NCI-H526 (cell line): ENCODE measurements at regions not wholly inside any gene's neighbourhood (a gene's known extent, or its start where the extent isn't known, plus 50 kb on each side); places are given as distances from the start of the nearest gene placed in this dataset.
A peak's percentile ranks its signal among the peaks of the same experiment; 100 is the strongest.
"Not testable (repeated sequence)": the region's sequence is repeated elsewhere in the genome, so short reads cannot be mapped to it uniquely, and the experiment has no call there.

Experiments used
- DNase-seq, 2 experiments: peaks; one replicate each; lab custom pipeline; 2025; lab: John Stamatoyannopoulos, UW

DNA sequence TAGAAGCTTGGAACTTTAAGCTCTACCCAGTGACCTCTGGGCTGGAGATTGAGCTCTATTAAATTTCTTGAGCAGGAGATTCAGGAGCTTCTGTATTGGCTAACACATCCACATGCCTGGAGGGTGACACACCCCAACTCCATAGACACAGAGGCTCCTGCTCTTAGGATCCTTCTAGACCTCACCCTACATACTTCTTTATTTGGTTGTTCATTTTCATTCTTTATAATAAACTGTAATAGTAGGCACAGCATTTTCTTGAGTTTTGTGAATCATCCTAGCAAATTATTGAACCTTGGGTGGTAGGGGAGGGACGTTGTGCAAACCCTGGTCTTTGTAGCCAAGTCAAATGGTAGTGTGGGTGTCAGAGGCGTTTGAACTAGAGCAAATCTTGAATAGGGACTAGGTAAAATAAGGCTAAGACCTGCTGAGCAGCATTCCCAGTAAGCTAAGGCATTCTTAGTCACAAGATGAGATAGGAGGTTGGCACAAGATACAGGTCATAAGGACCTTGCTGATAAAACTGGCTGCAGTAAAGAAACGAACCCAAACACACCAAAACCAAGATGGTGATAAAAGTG lies 323.8 kb upstream of the GALNT5 start:
- DNase-seq: no peak

DNA sequence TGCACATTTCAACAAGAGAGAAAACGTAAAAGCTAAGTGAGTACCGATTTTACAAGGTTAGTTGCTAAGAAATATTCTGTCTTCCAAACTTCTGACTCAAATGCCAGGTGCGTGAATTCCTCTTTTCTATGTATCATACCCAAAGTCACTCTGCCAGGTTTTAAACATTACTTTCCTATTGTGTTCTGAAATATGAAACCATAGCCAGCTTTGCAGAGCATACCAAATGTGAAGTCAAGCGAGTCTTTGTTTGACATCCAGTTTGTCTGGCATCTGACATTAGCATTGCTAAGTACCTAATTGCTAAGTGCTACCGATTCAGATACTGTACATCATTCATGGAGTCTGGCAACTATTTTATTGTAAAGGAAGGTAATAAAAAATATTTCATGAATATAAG lies 321.9 kb upstream of the GALNT5 start:
- peak; percentile 81 to 88 for DNase-seq

DNA sequence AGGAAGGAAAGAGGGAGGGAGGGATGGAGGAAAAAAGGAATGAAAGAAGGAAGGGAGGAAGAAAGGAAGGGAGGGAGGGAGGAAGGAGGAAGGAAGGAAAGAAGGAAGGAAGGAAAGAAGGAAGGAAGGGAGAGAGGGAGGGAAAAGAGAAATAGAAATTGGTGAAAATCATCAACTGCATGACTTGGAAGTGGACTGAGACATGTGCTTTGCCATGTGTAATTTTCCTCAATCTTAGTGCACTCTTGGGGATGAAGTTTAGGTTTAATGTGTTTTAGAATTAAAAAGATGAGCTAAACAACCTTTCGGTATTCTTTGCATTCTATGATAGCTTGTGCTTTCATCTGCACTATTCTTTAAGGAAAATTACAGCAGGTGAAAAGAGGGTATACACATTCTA lies 320.1 kb upstream of the GALNT5 start:
- no peak for DNase-seq

DNA sequence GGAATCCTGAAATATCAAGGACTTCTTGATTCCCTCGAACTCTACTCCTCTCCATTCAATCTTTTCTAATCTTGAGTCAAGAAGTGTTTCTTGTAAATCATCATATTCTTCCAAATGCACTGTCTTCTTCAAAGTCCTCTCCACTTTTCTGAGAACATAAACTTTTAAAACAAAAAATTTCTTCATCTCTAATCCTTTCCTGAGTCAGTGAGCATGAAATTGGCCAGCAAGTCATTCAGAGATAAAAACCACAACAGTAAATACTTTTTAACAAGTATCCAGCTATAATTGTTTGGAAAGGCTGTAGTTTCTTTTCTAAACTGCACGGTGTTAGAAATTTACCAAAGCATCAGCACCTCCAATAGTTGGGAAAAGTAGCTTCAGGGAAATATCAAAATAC lies 312.6 kb upstream of the GALNT5 start:
- DNase-seq: no peak

DNA sequence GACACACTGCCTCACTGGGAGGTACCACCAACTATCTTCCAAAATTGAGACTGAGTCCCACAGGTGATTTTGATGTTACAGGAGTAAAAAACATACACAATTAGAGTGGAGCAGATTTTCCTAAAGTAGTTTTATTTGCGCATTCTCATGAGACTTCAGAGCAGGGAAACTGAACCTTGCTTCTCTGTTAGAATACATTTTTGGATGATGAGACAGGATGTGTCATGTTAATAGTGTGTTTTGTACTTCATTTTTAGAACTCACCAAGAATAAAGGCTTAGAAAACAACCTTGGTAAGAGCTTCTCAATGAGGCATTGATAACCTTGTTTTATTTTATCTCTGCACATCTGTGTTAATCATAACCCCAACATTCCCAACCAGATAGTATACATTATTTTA lies 310.2 kb upstream of the GALNT5 start:
- DNase-seq: no peak

DNA sequence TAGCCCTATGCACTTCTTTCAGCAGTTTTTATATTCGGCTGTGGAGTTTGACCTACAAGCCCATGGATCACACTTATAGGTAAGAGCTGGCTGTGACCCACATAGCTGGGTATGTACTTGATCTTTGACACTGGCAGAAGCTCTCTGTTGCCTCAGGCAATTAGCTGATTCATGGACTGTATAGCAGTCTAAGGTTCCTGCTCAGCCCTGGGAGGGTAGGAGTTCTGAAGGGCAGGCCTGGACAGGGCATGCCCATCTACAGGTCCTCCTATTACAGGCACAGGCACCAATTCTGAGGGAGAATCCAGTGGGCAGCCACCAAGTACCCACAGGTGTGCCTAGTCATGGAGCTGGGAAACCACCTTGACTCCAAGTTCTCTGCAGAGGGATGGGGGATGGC lies 301.8 kb upstream of the GALNT5 start:
- no peak for DNase-seq

DNA sequence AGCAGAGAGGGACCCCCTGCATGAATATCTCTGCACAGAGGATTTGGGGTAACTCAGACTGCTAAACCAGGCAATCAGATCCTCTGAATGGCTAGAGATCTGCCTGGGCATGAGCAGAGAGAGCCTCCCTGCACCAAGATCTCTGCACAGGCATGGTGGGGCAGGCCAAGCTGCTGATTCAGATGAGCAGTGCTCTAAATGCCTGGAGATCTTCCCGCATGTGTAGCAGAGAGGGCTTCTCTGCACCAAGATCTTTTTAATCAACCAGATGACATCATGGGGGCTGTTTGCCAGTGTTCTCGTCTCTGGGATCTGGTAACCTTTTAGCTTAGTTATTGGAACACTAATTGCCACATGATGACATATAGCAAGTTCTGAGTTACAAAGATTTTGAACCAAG lies 301.3 kb upstream of the GALNT5 start:
- DNase-seq: no peak

DNA sequence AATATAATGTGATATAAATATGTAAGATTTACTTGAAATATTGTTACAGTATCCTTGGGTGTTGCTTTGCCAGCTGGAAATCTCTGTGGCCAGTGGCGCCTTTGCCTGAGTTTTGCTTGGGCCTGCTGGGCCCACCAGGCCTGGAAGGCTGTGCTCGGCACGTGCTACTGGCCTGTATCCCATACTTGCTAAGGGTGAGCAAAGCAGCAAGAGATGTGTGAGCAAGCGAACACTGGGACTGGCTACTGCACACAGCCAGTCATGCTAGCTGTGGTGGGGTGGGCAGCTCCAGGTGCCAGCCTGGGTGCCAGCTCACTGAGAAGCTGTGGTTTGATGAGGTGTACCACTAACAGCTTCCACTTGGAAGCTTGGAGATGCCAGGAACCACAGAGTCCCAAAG lies 299.1 kb upstream of the GALNT5 start:
- DNase-seq: no peak

DNA sequence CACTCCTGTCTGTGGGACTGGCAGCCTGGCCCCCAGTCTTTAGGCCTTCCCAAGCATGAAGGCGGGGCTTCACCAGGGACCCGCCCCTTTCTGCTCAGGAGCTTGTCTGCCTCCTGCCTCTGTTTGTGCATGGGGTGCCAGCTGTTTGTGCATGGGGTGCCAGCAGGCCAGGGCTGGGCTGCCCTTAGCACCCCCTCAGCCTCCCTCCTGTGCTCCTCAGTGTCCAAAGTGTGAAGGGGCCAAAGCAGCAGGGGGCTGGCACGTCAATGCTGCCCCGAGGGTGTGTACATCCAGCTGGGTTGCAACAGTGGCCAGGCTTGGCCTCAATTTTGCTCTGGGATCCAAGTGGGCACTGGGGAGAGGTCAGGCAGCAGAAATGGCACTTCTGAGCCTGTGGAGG lies 298.0 kb upstream of the GALNT5 start:
- no peak for DNase-seq

DNA sequence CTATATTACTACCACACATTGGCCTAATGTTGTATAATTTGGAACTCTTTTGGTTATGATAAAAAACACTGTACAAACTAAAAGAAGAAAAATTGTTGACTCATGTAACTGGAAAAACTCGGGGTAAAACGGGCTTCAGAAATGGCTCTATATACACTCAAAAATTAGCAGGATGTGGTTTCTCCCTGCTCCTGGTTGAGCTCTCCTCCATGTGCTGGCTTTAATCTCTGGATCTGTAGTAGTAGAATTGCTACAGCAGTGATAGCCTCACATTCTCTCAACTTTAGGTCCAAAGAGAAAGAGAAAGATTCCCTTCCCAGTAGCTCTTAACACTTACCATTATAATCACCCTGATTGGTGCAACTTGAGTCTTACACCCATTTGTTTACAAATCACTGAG lies 274.9 kb upstream of the GALNT5 start:
- no peak for DNase-seq

DNA sequence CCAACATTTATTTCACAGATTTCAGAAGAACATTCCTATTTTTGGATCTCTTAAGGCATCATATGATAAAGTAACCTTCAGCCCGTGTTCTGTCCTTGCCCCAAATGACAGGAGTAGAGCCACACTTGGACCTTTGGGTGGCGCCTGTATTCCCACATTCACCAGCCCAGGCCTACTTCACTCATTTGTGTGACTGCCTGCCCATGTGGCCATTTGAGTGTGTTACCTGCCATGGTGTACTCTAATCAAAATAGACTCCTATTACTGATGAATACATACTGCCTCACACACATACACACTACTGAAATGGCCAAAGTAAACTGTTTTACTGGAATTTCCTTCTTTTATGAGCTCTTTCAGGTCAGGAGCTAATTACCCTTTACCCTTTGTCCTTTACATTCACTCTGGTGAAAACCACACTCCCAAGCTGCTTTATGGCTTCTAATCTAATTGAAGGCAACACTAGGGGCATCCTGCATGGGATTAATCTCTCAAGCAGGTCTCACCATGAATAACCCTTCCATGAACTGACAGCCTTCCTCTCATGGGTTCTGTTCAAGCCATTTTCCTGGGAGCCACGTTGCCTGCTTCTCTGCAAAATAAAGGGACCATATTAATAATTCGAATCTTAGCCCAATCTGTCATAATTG lies 271.0 kb upstream of the GALNT5 start:
- DNase-seq: no peak

DNA sequence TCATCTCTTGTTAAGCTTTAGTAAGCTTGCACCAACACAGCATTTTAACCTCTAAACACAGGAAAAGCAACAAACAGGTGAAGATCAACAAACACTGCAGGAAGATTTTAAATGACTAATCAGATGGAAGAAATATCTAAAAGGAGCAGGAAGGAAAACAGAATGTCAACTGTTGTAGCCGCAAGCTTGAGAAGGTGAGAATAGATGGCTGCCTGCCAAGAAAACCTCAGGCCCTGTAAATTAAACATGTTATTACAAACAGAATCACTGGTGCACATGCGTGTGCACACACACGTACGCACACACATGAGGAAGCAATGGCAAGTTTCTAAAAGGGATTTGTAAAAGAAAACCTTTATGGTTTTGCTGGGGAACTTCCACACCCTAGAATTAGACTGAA lies 257.8 kb upstream of the GALNT5 start:
- DNase-seq: no peak

DNA sequence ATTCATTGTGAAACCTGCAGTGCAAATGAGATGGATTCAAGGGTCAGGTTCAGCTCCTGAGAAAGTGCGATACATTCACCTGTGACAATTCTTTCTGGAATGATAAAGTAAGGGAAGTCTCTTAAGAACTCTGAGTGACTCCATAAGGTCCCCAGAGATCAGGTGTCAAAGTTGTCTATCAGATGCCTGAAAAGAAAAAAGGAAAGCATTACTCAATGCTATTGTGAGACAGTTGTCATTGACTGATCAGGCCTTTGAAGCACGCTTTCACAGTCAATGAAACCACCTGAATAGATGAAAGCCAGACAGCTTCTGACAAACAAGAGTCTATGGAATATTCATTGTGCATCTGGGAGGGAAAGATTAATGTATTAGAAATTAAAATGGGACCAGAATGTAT lies 252.7 kb upstream of the GALNT5 start:
- no peak for DNase-seq

DNA sequence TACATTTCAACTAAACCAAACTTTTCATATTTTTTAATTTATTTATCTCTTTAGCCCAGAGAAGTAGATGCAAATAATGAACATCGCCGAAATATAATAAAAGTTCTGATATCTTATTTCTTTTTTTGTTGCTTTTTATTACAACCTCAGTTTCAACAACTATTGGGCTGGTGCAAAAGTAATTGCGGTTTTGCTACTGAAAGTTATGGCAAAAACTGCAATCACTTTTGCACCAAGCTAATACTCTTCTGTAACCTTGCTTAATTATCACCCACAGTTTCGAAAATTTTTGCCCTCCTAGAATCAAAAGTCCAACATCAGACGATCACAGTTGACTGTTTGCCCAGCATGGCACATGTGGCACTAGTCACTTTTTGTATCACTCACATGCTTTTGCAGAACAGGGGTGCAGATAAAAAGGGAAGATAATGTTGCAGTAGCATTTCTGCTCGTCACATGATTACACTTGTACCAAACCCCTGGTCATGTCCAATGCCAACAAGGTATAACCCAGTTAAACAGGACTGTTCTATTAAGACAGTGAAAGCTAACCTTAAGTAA lies 242.4 kb upstream of the GALNT5 start:
- DNase-seq: no peak

DNA sequence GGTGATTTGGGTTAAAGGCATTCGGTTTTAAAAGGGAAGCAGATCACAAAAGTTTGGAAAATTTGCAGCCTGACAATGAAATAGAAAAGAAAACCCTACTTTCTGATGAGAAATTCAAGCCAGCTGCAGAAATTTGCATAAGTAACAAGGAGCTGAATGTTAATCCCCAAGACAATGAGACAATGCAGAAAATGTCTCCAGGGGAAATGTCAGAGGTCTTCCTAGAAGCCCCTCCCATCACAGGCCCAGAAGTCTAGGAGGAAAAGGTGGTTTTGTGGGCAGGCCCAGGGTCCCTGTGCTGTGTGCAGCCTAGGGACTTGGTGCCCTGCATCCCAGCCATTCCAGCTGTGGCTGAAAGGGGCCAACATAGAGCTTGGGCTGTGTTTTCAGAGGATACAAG lies 234.2 kb upstream of the GALNT5 start:
- DNase-seq: not testable (repeated sequence)

DNA sequence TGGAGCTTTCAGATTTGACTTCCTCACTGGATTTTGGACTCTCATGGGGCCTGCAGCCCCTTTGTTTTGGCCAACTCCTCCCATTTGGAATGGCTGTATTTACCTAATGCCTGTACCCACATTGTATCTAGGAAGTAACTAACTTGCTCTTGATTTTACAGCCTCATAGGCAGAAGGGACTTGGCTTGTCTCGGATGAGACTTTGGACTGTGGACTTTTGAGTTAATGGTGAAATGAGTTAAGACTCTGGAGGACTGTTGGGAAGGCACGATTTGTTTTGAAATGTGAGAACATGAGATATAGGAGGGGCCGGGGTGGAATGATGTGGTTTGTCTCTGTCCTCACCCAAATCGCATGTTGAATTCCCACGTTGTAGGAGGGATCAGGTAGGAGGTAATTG lies 233.4 kb upstream of the GALNT5 start:
- DNase-seq: no peak

DNA sequence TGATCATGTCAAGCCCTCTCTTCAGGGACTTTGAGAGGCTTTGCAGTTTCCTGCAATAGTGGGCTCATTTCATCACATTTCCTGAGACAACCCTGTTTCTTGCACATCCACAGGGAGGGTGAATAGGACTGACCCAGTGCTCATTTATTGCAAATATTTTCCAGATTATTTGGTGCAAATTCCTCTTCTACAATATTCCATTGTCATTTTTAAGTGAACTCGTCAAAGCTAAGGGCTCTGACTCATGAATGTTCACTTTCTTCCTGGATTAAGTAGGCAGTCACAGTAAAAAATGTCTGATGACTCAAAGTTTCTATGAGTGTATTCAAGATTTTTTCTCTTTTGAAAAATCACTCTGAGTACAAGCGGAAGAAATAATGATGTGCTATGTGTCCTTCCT lies 225.5 kb upstream of the GALNT5 start:
- DNase-seq: no peak

DNA sequence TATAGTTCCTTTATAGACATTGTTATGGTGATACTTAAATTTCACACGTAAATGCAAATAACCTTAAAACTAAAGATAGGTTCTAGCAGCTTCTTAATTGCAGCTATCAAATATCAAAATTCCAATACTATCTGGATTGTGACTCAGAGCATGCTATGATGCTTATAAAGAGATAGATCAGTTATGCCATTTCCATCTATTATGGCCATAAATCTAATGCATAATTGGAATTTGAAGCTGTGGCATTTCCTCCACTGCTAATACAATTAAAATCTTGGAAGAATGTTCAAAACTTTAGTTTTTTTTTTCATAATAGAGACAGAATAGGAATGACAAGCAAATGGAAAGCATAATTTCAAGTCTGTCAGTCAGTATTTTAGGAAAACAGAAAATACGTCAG lies 220.8 kb upstream of the GALNT5 start:
- DNase-seq: no peak

DNA sequence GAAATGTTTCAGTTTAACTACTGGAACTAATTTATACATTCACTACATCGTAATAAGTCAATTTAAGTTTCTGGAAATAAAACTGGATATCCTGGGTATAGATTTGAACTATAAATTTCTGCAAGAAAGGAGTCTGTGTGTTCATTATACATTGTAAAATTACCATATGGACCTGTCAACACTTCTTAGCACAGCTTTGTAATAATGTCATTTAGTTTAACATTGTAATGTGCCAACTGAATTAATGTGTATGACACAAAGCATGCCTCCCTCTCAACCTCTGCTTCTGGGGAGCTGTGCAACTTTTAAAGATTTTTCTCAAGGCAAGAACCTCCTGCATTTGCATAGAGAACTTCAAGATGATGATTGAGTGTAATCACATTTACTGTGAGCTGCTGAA lies 213.7 kb upstream of the GALNT5 start:
- no peak for DNase-seq

DNA sequence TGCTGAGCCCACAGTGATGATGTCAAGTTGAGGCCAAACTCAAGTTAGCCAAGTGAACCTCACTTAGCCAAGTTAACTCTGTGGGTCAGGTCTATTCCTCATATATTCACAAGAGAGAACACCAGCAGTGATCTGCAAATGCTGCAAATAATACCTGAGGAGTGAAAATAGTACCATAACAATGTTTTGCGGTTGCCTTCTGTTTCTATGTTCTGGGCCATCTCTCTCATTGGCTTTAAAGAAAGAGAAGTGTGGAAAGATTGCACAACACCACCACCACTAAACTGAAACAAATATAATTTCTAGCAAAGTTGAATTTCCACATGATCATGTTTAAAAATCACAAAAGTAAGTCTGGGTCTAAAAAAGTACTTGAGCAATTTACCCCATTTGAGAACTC lies 211.1 kb upstream of the GALNT5 start:
- DNase-seq: no peak

DNA sequence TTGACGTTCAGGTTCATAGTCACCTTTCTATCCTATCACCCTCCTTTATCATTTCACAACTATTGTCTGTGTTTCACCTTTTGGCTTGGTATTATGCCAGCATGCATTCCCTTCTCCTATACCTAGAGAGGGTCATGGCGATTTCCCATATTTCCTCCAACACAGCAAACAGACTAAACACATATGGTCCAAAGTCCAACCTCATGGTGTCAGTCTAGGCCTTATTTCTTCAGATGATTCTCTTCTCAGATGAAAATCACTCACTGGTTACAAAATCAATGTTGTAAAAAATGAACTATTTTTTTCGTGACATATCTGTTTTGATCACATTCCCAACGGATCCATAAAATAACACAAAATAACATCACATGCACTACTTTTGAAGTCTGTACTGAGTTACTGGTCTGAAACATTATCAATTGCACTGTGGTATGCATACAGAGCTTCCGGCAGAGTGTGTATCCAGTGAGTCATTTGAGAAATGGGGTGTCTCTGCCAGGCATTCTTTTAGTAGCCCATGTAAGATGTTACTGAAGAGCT lies 204.8 kb upstream of the GALNT5 start:
- no peak for DNase-seq

DNA sequence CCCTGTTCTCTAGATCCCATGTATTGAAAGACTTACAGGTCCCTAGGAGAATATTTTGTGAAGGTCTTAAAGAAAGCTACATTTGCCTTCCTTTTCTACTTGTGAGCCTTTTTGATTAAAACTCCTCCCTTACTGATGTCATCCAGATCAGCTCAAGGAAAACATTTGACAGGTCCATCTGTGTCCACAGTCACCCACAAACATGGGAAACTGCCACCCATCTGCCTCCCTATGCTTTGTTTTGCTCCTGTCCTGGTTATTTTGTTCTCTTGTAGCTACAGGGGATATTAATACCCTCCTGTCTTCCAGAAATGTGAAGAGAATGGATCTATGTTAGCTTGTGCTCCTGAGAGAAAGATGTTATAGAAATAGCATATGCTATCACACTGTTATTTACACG lies 203.6 kb upstream of the GALNT5 start:
- no peak for DNase-seq

DNA sequence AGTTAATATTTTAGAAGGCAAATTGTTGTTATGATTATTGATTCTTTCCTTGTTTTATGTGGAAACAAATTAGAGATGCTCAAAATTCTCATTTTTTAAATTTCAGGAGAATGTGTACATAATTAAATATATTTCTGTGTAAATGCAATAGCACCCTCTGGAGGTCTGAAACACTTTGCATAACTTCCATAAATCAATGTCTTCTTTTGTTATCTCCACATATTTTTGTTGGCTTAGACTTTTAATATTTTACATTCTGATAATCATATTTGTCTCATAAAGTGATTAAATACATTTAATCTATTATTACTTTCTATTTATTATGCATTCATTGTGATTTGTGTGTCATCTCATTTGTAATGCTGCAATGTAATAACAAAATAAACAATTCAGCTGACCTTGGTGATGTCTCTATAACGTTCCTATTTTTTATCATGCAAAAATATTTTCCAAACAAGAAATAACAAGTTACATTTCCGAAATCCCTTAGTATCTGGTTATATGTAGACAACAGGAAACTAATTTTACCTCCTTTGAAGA lies 201.8 kb upstream of the GALNT5 start:
- peak; percentile 29 to 57 for DNase-seq
